Inflammatory macrophage (primary cell): ENCODE measurements at regions not wholly inside any gene's neighbourhood (a gene's known extent, or its start where the extent isn't known, plus 50 kb on each side); places are given as distances from the start of the nearest gene placed in this dataset.
A peak's percentile ranks its signal among the peaks of the same experiment; 100 is the strongest.
"Not testable (repeated sequence)": the region's sequence is repeated elsewhere in the genome, so short reads cannot be mapped to it uniquely, and the experiment has no call there.

ENCODE experiments used
- DNase-seq, 2 donors: peaks; one replicate each; pipeline ENCODE4 v3.0.0-alpha.2; 2020 to 2022

DNA sequence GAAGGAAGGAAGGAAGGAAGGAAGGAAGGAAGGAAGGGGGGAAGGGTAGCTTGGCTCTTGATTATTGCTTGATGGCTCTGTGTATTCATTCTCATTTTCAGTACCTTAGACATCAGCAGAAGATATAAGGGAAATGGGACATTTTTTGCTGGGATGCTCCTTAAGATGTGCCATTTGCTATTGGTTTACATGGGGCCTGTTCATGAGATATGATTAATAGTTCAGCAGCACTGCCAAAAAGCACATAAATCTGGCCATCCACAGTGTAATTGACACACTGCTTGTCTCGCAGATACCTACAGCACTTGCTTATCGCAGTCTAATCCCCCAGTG is 137.5 kb upstream of the JARID2 start:
- no peak for DNase-seq

DNA sequence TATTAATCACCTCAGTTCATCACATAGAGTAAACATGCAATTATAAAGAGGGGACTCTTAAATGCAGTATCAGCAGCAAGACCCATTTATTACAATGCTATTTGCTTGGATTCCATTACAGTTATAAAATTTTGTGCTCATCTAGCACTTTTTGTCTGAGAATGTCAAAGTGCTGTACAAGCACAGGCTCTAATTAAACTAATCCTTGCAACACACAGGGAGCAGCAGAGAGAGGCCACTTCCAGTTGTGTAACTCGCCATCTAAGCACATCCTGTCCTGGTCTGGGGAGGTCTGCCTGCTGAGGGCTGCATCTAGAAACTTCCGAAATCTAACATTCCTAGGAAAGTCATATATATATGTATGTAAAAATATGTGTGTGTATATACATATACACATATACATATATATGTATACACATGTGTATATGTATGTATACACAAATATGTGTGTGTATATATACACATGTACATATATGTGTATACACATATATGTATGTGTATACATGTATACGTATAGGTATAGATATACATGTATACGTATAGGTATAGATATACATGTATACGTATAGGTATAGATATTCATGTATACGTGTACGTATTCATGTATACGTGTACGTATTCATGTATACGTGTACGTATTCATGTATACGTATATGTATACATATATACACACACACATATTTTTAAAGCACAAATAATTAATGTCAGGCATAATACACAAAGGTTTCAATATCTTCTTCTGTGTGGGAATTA is 136.4 kb upstream of the JARID2 start:
- DNase-seq = peak; percentile 55 to 60

DNA sequence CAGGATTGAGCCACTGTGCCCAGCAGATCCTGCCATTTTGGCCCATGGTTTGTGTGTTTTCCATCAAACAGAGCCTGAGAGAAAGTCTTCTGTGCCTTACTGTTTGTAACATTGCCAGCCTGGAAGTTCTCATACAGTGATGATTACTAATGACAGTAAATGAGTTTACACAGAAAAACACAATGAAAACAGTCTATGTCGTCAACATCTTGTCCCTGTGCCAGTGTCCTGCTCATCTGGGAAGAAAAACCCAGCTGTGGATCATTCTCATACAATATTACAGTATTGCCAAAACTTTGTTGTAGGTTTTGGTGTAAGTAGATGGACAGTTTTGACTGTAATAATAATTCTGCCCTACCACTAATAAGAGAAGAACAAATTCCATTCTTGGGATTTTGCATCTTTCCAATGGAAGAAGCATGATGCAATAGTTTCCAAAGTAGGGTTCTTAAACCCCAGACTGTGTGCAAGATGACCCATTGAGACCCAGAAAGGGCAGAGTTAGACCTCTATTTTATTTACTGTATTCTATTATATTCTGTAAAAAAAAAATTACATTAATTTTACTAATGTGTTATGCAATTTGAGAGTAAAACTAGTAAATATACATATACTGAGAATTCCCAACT is 135.0 kb upstream of the JARID2 start:
- DNase-seq = no peak

DNA sequence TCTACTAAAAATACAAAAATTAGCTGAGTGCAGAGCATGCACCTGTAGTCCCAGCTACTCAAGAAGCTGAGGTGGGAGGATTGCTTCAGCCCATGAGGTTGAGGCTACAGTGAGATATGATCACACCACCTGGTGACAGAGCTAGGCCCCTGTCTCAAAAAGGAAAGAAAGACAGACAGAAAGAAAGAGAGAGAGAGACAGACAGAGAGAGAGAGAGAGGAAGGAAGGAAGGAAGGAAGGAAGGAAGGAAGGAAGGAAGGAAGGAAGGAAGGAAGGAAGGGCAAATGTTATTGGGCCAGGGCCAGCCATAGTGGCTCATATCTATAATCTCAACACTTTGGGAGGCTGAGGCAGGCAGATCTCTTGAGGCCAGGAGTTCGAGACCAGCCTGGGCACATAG is 134.3 kb upstream of the JARID2 start:
- DNase-seq = not testable (repeated sequence)

DNA sequence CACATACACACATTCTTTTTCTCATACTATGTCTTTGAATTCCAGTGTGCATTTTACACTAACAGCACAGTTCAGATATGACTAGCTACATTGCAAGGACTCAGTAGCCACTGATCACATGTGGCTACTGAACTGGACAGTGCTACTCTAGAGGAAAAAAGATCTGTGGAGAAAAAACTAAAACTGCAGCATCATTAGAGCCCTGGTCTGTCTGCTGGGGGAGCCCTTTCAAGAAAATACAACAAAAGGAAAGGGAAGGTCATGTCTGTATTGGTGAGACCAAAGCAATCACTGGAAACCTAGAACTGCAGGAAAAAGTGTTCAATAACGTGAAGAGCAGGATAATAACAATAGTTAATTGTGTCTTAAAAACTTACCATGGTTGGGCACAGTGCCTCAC is 132.3 kb upstream of the JARID2 start:
- no peak for DNase-seq

DNA sequence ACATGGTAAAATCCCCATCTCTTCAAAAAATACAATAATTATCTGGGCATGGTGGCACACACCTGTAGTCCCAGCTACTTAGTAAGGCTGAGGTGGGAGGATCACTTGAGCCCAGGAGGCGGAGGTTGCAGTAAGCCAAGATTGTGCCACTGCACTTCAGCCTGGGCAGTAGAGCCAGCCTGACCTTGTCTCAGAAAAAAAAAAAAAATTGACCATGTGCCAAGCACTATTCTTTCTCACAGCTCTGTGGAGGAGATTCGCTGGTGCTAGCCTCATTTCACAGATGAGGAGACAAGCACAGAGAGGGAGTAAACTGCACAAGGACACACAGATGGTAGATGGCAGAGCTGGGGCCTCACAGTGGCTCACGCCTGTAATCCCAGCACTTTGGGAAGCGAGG is 131.8 kb upstream of the JARID2 start:
- DNase-seq = no peak

DNA sequence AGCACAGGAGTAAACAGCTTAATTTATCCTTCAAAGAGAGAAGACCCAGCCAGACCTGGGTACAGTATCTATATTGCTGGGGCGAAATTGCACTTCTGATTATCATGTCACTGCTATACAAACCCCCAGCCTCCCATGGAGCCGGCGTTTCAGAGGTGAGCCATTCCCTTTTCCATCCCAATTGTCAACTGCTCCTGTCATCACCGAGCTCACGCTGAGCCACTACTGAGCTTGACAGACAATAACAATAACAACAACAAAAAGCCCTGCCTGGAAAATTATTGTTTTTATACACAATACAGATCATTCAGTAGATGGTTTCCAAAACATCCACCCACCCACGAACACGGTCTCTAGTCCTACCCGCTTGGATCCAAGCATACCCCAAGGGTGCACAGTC is 129.0 kb upstream of the JARID2 start:
- DNase-seq = no peak

DNA sequence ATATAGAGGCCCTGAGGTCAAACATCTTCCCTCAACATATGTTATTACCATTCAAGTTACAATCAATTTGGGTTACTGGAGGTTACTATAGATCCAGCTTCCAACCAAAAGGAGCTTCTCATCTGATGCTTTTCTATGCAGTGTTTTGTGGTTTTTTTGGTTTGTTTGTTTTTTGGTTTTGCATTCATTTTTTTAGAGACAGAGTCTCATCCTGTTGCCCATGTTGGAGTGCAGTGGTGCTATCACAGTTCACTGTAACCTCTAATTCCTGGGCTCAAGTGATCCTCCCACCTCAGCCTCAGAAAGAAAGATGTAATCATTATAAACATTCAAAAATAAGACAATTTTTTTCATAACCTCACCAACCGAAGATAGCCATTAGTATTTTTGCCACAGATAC is 124.4 kb upstream of the JARID2 start:
- DNase-seq = no peak

DNA sequence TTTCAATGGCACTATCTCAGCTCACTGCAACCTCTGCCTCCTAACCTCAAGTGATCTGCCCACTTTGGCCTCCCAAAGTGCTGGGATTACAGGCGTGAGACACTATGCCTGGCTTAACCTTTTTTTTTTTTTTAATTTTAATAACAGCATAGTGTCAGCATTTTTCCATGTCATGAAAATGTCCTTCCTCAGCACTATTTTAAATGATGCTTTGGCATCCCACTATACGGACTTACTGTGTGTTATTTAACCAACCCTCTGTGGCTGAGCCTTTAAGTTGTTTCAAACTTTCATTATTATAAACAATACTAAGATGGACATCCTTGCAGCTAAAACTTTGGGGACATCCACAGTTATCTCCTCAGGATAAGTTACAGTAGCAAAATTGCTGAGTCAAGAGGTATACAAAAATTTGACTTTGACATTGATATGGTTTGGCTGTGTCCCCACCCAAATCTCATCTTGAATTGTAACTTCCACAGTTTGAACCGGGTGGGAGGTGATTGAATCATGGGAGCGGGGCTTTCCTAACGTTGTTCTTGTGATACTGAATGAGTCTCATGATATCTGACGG is 123.8 kb upstream of the JARID2 start:
- DNase-seq = no peak

DNA sequence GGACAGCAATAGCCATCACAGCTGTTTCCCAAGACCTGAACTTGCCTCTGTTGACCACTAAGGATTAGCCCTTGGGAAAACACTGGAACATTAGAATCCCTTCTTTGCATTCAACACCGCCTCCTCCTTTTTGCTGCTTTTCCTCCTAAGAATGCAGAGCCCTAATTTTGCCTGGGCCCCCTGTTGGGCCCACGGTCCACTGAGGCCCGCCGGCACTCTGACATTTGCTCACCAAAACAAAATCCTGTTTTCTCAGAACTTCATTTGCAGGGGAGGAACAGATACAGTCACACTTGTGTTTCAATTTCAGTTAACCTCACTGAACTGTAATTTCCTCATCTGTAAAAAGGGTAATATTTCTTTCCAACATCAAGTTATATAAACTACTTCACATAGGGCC is 116.0 kb upstream of the JARID2 start:
- DNase-seq = peak; percentile 8 to 43

DNA sequence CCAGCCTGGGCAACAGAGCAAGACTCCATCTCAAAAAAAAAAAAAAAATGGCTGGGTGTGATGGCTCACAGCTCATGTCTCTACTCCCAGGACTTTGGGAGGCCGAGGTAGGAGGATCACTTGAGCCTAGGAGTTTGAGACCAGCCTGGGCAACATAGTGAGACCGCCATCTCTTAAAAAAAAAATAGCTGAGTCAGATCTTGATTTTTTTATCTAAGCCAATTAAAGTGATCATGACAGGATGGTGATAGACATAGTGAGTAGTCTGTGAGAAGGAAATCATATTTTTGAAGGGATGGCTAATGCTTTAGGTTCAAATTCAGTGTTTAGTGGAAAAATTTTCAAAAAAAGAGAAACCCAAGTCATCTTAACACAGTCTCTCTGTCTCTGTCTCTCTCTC is 114.6 kb upstream of the JARID2 start:
- no peak for DNase-seq

DNA sequence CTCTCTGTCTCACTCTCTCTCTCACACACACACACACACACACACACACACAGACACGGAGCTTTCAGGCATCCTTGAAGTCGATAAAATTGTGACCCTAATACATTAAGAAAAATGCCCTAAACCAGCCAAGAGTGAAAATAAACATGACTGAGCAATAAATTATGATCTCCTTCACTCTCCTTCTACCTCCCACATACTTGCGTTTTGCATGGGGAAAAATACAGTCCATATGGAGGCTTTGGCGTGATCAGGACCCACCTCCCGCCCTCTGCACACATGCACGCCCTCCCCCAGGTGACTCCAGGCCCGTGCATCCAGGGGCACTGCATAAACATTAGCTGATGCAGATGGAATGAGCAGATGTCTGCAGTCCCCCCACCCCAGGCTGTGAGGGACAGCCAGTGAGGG is 114.2 kb upstream of the JARID2 start:
- DNase-seq = no peak

DNA sequence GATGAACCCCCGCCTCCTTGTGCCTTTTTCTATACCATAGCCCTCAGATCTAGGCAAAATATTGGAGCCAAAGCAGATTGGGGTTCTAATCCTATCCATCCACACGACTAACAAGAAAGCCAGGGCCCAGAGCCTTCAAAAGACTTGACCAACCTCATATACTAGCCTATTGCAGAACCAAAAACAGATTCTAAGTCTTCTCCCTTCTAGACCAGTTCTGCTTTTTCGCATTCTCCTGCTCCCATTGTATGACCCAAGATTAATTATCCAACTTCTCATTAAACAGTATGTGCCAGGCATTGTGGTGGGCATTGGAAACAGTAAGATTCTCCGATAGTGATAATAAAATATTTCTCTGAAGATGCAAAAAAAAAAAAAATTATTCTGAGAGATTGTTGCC is 113.7 kb upstream of the JARID2 start:
- peak in 1 of 2 donors; percentile 19 for DNase-seq

DNA sequence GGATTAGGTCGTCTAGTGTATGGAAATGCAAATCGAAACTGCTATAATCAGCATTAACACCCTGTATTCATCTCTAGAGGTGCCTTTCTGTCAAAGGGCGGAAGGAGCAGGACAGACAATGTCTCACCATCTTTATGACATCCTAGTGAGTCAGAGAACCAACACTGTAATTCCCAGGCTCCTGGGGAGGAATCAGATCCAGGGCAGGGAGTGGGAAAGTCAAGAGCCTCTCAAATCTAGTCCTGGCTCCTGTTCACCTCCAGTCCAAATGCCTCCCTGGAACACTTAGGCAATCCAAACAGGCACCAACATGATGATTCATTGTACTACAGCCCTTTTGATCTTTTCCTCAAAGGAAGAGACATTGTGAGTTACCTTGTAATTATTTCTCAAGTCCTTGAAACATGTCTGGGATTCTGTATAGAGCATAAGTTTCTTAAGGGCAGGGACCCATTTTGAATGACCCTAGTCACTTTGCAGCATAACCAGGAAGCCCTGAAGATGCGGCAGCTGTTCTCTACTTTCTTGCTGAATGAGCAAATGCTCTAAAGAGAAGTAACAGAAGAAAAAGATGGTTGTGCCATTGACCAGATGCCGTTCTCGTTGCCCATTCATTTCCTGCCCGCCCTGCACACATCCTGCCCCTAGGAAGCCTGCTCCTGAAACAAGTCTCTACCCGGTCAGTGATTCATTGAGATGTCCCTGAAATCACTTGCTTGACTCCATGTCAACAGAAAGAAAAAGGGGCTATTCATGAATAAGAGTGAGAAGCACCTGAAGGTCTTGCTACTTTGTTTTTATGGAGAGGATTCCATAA is 112.8 kb upstream of the JARID2 start:
- DNase-seq = peak; percentile 28

DNA sequence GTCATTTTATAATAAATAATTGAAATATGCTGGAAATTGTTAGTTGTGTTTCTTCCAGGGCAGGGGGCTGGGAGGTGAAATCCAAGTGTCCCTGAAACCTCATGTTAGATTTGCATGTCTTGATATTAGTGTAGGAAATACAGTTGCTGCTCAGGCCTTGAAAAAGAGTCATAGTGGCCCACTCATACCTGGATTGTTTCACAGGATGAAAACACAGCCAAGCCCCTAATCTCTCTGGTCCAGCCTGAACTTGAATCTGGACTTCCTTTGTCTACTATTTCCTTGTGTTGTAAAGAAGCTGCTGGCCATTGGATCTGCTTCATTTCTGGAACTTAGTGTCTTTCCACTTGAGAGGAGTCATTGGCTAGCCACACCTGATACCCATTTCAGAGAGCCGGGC is 108.8 kb upstream of the JARID2 start:
- no peak for DNase-seq

DNA sequence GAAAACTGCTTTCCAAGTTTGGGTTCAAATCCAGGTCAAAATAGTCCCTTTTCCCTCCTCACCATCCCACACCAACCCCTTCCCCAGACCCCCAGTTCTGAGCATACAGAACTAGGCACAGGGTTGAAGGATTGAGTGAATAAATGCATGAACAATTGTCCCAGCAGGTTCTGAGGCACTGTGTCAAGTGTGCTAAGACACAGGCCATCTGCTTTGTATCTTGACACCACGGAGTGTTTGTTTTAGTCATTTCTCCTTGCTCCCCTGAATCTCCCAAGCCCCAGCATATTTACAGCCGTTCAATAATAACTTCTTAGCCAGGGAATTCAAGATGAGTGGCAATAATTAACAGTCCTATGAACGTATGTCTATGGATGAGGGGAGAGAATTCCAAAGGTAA is 102.8 kb upstream of the JARID2 start:
- DNase-seq = no peak

DNA sequence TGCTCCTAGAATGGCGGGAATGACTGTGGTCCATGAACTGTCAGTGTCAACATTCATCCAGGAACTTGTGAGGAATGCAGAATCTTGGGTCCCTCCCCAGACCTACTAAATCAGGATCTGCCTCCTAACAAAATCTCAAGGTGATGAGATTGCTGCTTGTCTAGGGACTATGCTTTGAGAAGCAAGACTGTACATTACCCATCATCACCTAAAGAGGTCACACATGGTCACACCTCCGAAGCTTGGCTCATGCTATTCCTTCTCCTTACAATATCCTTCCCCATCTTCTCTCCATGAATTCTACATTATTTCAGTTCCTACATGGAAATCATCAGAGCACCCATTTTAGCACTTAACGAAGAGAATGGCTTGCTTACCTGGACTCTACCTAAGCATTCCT is 102.3 kb upstream of the JARID2 start:
- DNase-seq = no peak

DNA sequence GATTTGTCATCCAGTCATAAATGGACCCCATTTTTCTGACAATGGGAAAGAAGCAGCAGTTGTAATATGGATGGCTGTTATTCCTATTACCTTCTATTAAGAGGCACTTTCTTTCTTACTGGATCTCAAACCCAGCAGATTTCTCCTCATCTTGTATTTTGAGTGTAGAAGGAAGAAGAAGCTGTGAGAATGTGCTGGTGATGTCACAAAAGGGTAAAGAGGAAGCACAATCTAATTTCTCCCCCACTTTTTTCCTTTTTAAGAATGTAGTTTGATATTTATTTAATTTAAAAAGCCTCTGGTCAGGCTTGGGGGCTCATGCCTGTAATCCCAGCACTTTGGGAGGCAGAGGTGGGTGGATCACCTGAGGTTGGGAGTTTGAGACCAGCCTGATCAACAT is 100.0 kb upstream of the JARID2 start:
- DNase-seq = peak; percentile 10 to 27

DNA sequence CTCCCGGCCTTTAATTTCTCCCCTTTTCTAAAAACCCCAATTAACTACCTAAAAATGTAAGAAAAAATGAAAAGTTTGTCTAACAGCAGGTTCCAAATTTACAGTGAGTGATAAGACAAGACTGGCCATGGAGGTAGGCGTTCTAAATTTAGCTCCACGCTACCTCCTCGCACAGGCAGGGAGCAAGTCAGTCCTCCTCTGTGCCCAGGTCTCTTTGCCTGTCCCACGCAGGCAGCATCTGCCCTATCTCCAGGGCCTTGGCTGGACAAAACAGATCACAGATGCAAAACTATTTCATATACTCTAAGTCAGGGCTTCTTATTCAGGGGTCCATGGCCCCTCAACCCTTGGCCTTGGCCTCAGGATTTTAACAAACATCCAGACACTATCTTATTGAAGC is 98.0 kb upstream of the JARID2 start:
- no peak for DNase-seq

DNA sequence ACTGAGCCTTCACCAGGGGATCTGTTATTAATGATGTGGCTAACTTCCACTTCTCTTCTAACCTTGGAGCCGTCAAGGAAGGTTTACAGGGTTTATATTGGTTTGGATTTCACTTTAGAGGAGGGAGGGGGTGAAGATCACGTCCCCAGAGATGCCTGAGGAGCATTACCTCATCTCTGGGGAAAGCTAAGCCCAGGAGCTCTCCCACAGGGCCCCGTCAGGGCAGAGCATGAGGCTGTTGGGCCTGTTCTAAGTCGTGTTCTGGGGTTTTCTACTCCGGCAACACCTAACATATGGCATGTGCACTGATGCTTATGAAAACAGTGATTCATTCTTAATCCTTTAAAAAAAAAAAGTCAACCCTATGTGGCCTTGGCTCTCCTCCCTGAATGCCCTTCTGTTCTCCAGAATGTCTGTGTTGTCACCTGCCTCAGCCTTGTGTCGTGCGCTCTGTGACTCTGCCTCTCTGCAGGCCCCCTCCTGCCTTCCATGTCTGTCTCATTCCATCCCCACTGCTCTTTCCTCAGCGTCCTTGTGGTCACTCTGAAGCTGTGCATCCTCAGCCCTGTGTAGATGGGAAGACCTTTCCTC is 97.4 kb upstream of the JARID2 start:
- no peak for DNase-seq

DNA sequence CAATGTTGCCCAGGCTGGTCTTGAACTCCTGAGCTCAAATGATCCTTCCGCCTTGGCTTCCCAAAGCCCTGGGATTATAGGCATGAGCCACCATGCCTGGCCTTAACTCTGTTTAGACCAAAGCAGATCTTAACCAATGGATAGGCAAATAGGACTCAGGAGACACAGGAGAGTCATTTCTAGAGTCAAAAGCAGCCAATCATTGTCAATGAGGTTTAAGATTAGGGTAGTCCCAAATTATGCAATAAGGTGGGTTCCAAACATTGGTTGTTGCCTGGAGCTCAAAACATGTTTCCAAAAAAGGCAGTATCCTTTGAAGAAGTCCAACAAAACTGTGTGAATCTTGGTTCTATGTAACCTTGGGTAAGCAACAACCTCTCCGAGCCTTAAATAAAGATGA is 95.7 kb upstream of the JARID2 start:
- DNase-seq = no peak

DNA sequence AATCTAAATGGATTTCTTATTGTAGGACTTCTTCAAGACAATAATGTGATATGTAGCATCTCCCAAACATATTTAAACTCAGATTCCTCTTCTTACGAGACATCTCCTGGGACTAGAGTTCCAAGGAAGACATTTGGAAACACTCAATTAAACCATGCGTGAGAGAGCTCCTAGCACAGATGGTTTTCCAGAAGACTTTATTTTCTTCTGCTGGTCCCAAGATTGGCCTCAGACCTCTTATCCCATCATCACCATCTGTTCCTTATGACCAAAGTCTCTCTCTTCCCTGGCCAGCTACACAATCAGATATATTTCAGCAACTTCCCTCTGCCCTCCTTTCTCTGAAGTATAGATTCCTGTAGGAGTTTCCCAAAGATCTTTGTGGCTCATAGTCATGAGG is 93.2 kb upstream of the JARID2 start:
- no peak for DNase-seq

DNA sequence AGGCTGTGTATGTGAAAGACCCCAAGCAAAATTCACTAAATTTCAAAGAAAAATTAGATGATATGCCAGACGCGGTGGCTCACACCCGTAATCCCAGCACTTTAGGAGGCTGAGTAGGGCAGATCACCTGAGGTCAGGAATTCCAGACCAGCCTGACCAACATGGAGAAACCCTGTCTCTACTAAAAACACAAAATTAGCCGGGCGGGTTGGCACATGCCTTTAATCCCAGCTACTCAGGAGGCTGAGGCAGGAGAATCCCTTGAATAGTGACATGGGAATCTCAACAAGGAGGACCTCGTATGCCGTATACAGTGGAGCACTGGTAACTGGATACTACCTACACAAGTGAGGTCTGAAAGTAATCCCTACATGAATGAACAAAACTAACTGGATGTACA is 92.7 kb upstream of the JARID2 start:
- no peak for DNase-seq
